Activated CD8-positive, alpha-beta T cell treated with anti-CD3 and anti-CD28 coated beads for 36 hours (primary cell): ENCODE measurements at regions not wholly inside any gene's neighbourhood (a gene's known extent, or its start where the extent isn't known, plus 50 kb on each side); places are given as distances from the start of the nearest gene placed in this dataset.

Source experiments
- ATAC-seq: fragments of 200-7000 bp; cut with Tn5 transposase; one replicate; pipeline ENCODE4 v1.10.0; 2021; ENCODE audit warnings: mild to moderate bottlenecking, moderate library complexity
- CTCF ChIA-PET: fragments of 350-600 bp; sonication (Branson Sonifier 250); formaldehyde crosslinking; loops from one replicate; lab custom pipeline; 2021; ENCODE audit warnings: antibody characterized with exemption; lab: Charles Lee
- POLR2A ChIA-PET: fragments of 350-600 bp; sonication (Branson Sonifier 250); formaldehyde crosslinking; loops from one replicate; lab custom pipeline; 2021; ENCODE audit warnings: antibody characterized with exemption; lab: Charles Lee
- DNase-seq: peaks from one replicate; pipeline ENCODE4 v3.0.0-alpha.2; 2020
- H3K27ac Mint-ChIP-seq: one replicate; pipeline ENCODE4 v1.8.0; 2021; ENCODE audit warnings: mild to moderate bottlenecking, mixed read lengths
- H3K27me3 Mint-ChIP-seq: one replicate; pipeline ENCODE4 v1.8.0; 2021; ENCODE audit warnings: mixed read lengths
- H3K36me3 Mint-ChIP-seq: one replicate; pipeline ENCODE4 v1.8.0; 2021; ENCODE audit warnings: low read depth, mixed read lengths
- H3K4me1 Mint-ChIP-seq: one replicate; pipeline ENCODE4 v1.8.0; 2021; ENCODE audit warnings: low read depth, mixed read lengths
- H3K4me3 Mint-ChIP-seq: one replicate; pipeline ENCODE4 v1.8.0; 2021; ENCODE audit warnings: mild to moderate bottlenecking, moderate library complexity, mixed read lengths
- H3K9me3 Mint-ChIP-seq: one replicate; pipeline ENCODE4 v1.8.0; 2021; ENCODE audit warnings: mixed read lengths
- CTCF ChIP-seq: fragments of 200-600 bp; IDR thresholded peaks from one replicate; pipeline ENCODE4 v1.8.0; 2022; ENCODE audit warnings: antibody characterized with exemption, mild to moderate bottlenecking
- intact Hi-C: fragments of 100-400 bp; cut with micrococcal nuclease; formaldehyde crosslinking; loops from one replicate; pipeline ENCODE4 v1.10.0; 2022

DNA sequence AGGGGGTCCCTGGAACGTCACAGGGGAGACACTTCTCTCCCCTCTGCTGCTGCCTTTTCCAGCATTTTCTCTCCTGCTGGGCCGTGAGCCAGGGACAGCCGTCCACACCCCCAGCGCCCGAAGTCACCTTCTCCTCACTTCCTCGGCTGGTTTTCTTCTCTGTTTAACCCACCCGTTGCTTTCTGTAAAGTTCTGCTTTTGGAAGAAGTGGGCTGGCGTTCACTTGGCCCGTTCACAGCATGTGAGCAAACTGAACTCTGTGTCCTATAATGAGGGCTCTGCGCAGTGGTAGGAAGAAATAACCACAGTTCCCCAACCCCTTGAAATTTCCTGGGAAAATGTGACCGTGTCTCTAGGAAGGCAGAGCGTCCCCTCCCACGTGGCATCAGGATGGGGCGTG, 187.0 kb upstream of the HDAC4 start:
- ATAC-seq (no peak), DNase-seq (no peak)
- ChIA-PET CTCF (no interaction called here), POLR2A (no interaction called here)
- TF ChIP-seq CTCF: no peak
- H3K4me3 Mint-ChIP-seq: no peak overlapping the region
- intact Hi-C loops: no loop called here
- H3K9me3 Mint-ChIP-seq: no peaks in the 10 kb centered on the region
- H3K27me3 Mint-ChIP-seq: peaks cover 2% of the 10 kb centered on the region
- H3K36me3 Mint-ChIP-seq: no peaks in the 10 kb centered on the region
- H3K27ac Mint-ChIP-seq: no peak overlapping the region
- no peaks in the 10 kb centered on the region for H3K4me1 Mint-ChIP-seq

GRCh38 chr2:239587311-239587731, 186.5 kb upstream of the HDAC4 start:
- peaks cover 2% of the 10 kb centered on the region for H3K27me3 Mint-ChIP-seq
- intact Hi-C loops: no loop called here
- H3K4me3 Mint-ChIP-seq: no peak overlapping the region
- POLR2A ChIA-PET: no interaction called here
- no peak for TF ChIP-seq CTCF
- CTCF ChIA-PET: no interaction called here
- DNase-seq (no peak), ATAC-seq (no peak)
- no peaks in the 10 kb centered on the region for H3K9me3 Mint-ChIP-seq
- H3K36me3 Mint-ChIP-seq: no peaks in the 10 kb centered on the region
- no peaks in the 10 kb centered on the region for H3K4me1 Mint-ChIP-seq
- no peak overlapping the region for H3K27ac Mint-ChIP-seq

DNA sequence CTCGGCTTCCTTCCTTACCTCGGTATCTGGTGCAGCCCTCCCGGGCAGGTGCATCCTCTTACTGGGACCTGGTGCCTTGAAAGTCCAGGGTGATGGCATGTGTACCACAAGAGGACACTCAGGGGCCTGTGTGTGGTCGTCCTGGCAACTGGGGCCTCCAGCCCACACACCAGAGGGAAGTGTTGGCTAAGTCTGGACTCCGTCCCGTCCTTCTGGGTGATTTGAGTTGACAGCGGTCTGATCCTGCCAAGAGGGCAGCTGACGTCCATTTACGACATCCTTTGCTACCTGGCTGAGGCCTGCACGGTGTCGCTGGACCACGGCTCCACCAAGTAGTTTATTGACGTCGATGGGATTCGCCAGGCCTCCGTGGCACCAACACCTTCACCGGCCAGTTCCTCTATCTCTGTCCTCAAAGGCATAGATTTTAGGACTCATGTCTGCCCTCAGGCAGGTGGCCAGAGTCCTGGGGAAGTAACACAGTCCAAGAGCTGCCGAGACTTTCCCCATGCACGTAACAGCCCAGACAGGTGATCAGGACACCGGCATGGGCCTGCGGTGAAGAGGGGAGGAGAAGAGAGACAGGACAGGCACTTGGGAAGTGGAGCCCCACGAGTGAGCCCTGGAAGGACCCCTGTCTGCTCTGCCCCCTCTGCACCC, 186.0 kb upstream of the HDAC4 start:
- POLR2A ChIA-PET: no interaction called here
- no peak for TF ChIP-seq CTCF
- CTCF ChIA-PET: no interaction called here
- ATAC-seq: no peak
- Mint-ChIP-seq H3K4me1 (no peaks in the 10 kb centered on the region), H3K27ac (no peak overlapping the region), H3K9me3 (no peaks in the 10 kb centered on the region), H3K4me3 (no peak overlapping the region), H3K36me3 (no peaks in the 10 kb centered on the region), H3K27me3 (peaks cover 2% of the 10 kb centered on the region)
- intact Hi-C loops: no loop called here
- no peak for DNase-seq

- peaks cover 2% of the 10 kb centered on the region for H3K27me3 Mint-ChIP-seq
- ChIA-PET POLR2A (no interaction called here), CTCF (no interaction called here)
- no peaks in the 10 kb centered on the region for H3K36me3 Mint-ChIP-seq
- intact Hi-C loops: no loop called here
- no peak for TF ChIP-seq CTCF
- H3K9me3 Mint-ChIP-seq: no peaks in the 10 kb centered on the region
- ATAC-seq (no peak), DNase-seq (no peak)
- no peaks in the 10 kb centered on the region for H3K4me1 Mint-ChIP-seq
- H3K4me3 Mint-ChIP-seq: no peak overlapping the region
- H3K27ac Mint-ChIP-seq: no peak overlapping the region
These were observed 184.6 kb upstream of the HDAC4 start for GRCh38 chr2:239585422-239585821.

- H3K27ac Mint-ChIP-seq: no peak overlapping the region
- no peaks in the 10 kb centered on the region for H3K9me3 Mint-ChIP-seq
- H3K4me3 Mint-ChIP-seq: no peak overlapping the region
- no peak for TF ChIP-seq CTCF
- DNase-seq (no peak), ATAC-seq (no peak)
- peaks cover 2% of the 10 kb centered on the region for H3K27me3 Mint-ChIP-seq
- POLR2A ChIA-PET: no interaction called here
- peaks cover 3% of the 10 kb centered on the region for H3K4me1 Mint-ChIP-seq
- no peaks in the 10 kb centered on the region for H3K36me3 Mint-ChIP-seq
- CTCF ChIA-PET: no interaction called here
- intact Hi-C loops: no loop called here
These were observed 184.2 kb upstream of the HDAC4 start for GRCh38 chr2:239584986-239585385.
